A673 (cell line): ENCODE measurements at regions not wholly inside any gene's neighbourhood (a gene's known extent, or its start where the extent isn't known, plus 50 kb on each side); places are given as distances from the start of the nearest gene placed in this dataset.

Experiments
- CTCF ChIP-seq: fragments of 300-800, 200-600 bp; sonication (generic); conservative IDR thresholded peaks from 2 replicates; pipeline ENCODE4 v1.5.1; 2017; ENCODE audit warnings: low read depth, mild to moderate bottlenecking, antibody characterized with exemption, low read length, moderate library complexity, mixed read lengths
- EZH2 ChIP-seq: fragments of 200-600 bp; sonication (generic); IDR thresholded peaks from 2 replicates; pipeline ENCODE4 v1.6.1; 2017; ENCODE audit warnings: borderline replicate concordance, low read depth, mild to moderate bottlenecking, mixed read lengths, antibody characterized with exemption, low read length; ENCODE audit not compliant: poor library complexity, severe bottlenecking

- TF ChIP-seq EZH2 (no peak), CTCF (no peak)
Observed at GRCh38 chr13:37194428-37194861, 89.0 kb upstream of the CSNK1A1L start.
